BE2C (cell line): ENCODE measurements at regions not wholly inside any gene's neighbourhood (a gene's known extent, or its start where the extent isn't known, plus 50 kb on each side); places are given as distances from the start of the nearest gene placed in this dataset.

Experiments
- DNase-seq: peaks from one replicate; pipeline ENCODE4 v3.0.0-alpha.2; 2020
- H3K27me3 ChIP-seq: fragments of 250-450 bp; sonication (Bioruptor Pico); 2 replicates; pipeline ENCODE4 v1.5.1; 2020; ENCODE audit warnings: mild to moderate bottlenecking
- H3K36me3 ChIP-seq: fragments of 250-450 bp; sonication (Bioruptor Pico); 2 replicates; pipeline ENCODE4 v1.5.1; 2020; ENCODE audit warnings: mild to moderate bottlenecking
- H3K4me1 ChIP-seq: fragments of 250-450 bp; sonication (Bioruptor Pico); 2 replicates; pipeline ENCODE4 v1.5.1; 2020
- H3K4me3 ChIP-seq: 2 replicates; pipeline ENCODE4 v1.5.1; 2011; ENCODE audit warnings: low read depth, low read length
- H3K9me3 ChIP-seq: fragments of 250-450 bp; sonication (Bioruptor Pico); 2 replicates; pipeline ENCODE4 v1.5.1; 2020
- TF ChIP-seq, protein P1 (sequence below): IDR thresholded peaks from 2 replicates; pipeline ENCODE4 v1.5.1; 2012; ENCODE audit warnings: mild to moderate bottlenecking, low read depth, low read length

- no peak overlapping the region for H3K4me3 ChIP-seq
- TF ChIP-seq, protein P1, sequence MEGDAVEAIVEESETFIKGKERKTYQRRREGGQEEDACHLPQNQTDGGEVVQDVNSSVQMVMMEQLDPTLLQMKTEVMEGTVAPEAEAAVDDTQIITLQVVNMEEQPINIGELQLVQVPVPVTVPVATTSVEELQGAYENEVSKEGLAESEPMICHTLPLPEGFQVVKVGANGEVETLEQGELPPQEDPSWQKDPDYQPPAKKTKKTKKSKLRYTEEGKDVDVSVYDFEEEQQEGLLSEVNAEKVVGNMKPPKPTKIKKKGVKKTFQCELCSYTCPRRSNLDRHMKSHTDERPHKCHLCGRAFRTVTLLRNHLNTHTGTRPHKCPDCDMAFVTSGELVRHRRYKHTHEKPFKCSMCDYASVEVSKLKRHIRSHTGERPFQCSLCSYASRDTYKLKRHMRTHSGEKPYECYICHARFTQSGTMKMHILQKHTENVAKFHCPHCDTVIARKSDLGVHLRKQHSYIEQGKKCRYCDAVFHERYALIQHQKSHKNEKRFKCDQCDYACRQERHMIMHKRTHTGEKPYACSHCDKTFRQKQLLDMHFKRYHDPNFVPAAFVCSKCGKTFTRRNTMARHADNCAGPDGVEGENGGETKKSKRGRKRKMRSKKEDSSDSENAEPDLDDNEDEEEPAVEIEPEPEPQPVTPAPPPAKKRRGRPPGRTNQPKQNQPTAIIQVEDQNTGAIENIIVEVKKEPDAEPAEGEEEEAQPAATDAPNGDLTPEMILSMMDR, result no peak
- no peak for DNase-seq
Observed at GRCh38 chr1:221946768-221947167, 204.9 kb upstream of the DUSP10 start.

DNA sequence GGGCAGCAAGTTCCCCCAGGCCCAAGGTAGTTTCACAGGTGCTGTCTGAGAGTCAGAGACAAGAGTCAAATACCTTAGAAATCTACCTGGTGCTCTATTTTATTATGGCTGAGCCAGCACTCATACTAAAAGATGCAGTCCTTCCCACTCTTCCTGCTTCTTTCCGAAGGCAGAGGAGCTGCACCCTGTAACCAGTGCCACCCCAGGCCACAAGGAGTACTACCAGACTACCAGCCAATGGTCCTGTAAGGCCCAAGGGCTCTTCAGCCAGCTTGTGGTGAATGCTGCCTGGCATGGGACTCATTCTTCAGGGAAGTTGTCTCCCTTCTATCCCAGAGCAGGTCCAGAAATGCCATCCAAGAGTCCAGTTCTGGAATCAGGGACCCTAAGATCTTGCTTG lies 203.8 kb upstream of the DUSP10 start:
- Histone ChIP-seq H3K27me3 (no peaks in the 10 kb centered on the region), H3K36me3 (no peaks in the 10 kb centered on the region), H3K9me3 (no peaks in the 10 kb centered on the region), H3K4me3 (no peak overlapping the region), H3K4me1 (no peaks in the 10 kb centered on the region)
- no peak for DNase-seq
- TF ChIP-seq, protein P1, result peak; percentile 16; the same call in 1 of the 2 replicates

More at GRCh38 chr1:221946768-221947167, 204.9 kb upstream of the DUSP10 start:
- no peaks in the 10 kb centered on the region for H3K36me3 ChIP-seq
- no peaks in the 10 kb centered on the region for H3K4me1 ChIP-seq
- no peaks in the 10 kb centered on the region for H3K27me3 ChIP-seq
- H3K9me3 ChIP-seq, result no peaks in the 10 kb centered on the region

DNA sequence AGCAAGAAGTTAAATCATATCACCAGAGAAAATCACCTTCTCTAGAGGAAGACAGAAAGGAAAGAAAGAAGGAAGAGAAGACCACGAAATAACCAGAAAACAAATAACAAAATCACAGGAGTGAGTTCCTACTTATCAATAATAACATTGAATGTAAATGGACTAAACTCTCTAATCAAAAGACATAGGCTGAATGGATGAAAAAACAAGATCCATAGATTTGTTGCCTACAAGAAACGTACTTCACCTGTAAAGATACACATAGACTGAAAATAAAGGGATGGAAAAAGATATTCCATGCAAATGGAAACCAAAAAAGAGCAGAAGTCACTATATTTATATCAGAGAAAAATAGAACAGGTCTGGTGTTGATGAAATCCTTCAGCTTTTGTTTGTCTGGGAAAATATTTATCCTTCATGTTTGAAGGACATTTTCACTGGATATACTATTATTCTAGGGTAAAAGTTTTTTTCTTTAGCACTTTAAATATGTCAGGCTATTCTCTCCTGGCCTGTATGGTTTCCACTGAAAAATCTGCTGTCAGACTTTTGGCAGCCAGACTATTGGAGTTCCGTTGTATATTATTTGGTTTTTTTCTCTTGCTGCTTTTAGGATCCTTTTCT lies 202.5 kb upstream of the DUSP10 start:
- TF ChIP-seq, protein P1, result no peak
- no peaks in the 10 kb centered on the region for H3K27me3 ChIP-seq
- no peak overlapping the region for H3K4me3 ChIP-seq
- H3K36me3 ChIP-seq, result no peaks in the 10 kb centered on the region
- H3K4me1 ChIP-seq, result no peaks in the 10 kb centered on the region
- DNase-seq, result no peak
- H3K9me3 ChIP-seq, result no peaks in the 10 kb centered on the region

DNA sequence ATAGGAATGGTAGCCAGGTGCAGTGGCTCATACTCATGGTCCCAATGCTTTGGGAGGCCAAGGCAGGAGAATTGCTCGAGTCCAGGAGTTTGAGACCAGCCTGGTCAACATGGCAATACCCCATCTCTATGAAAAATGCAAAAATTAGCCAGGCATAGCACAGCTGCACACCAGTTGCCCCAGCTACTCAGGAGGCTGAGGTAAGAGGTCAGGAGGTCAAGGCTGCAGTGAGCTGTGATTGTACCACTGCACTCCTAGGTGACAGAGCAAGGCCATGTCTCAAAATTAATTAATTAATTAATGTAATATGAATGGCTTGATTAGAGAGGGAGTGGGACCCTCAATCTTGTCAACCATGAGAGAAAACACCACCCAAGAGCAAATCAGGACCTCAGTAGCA lies 198.7 kb upstream of the DUSP10 start:
- Histone ChIP-seq H3K27me3 (no peaks in the 10 kb centered on the region), H3K4me1 (no peaks in the 10 kb centered on the region), H3K36me3 (no peaks in the 10 kb centered on the region), H3K4me3 (no peak overlapping the region), H3K9me3 (no peaks in the 10 kb centered on the region)
- DNase-seq, result no peak
- TF ChIP-seq, protein P1, result no peak

GRCh38 chr1:221939607-221940006 lies 197.7 kb upstream of the DUSP10 start:
- Histone ChIP-seq H3K4me3 (no peak overlapping the region), H3K4me1 (no peaks in the 10 kb centered on the region), H3K36me3 (no peaks in the 10 kb centered on the region), H3K27me3 (no peaks in the 10 kb centered on the region), H3K9me3 (no peaks in the 10 kb centered on the region)
- peak; percentile 47 for DNase-seq
- TF ChIP-seq, protein P1, result no peak

- no peak overlapping the region for H3K4me3 ChIP-seq
- H3K4me1 ChIP-seq, result no peaks in the 10 kb centered on the region
- H3K27me3 ChIP-seq, result no peaks in the 10 kb centered on the region
- H3K36me3 ChIP-seq, result no peaks in the 10 kb centered on the region
- DNase-seq, result no peak
- no peaks in the 10 kb centered on the region for H3K9me3 ChIP-seq
- TF ChIP-seq, protein P1, result no peak
Observed at GRCh38 chr1:221937155-221937953, 195.5 kb upstream of the DUSP10 start.
